Lower leg skin (tissue), 3 donors: ENCODE measurements at regions not wholly inside any gene's neighbourhood (a gene's known extent, or its start where the extent isn't known, plus 50 kb on each side); places are given as distances from the start of the nearest gene placed in this dataset.

Experiments used
- CTCF ChIP-seq, 3 donors: fragments of 450-650 bp; IDR thresholded peaks; one replicate each; pipeline ENCODE4 v1.5.1; 2016; ENCODE audit warnings: antibody characterized with exemption in 3 of 3, mild to moderate bottlenecking in 3 of 3, moderate library complexity in 2 of 3
- POLR2A ChIP-seq, 2 donors: fragments of 450-650 bp; IDR thresholded peaks; one replicate each; pipeline ENCODE4 v1.6.1; 2016 to 2017; ENCODE audit warnings: antibody characterized with exemption in 2 of 2, mild to moderate bottlenecking in 1 of 2, moderate library complexity in 1 of 2

GRCh38 chr1:233435622-233436021 is 108.1 kb downstream of the MAP3K21 start:
- TF ChIP-seq CTCF (IDR thresholded peaks at IDR 0.05): no peak
- no peak for TF ChIP-seq POLR2A (IDR thresholded peaks at IDR 0.05)
